Mesothelial cell of epicardium (in vitro differentiated cells): ENCODE measurements at regions not wholly inside any gene's neighbourhood (a gene's known extent, or its start where the extent isn't known, plus 50 kb on each side); places are given as distances from the start of the nearest gene placed in this dataset.

Experiments used
- DNase-seq, 2 experiments: peaks; one replicate each; pipeline ENCODE4 v3.0.0; 2021; ENCODE audit warnings: low spot score in 2 of 2; ENCODE audit not compliant: unreplicated experiment in 2 of 2
- H3K27ac Mint-ChIP-seq: 2 replicates; pipeline ENCODE4 v1.8.0; 2021; ENCODE audit warnings: mixed read lengths
- H3K27me3 Mint-ChIP-seq: 2 replicates; pipeline ENCODE4 v1.8.0; 2021; ENCODE audit warnings: low read depth, mixed read lengths
- H3K36me3 Mint-ChIP-seq: 2 replicates; pipeline ENCODE4 v1.8.0; 2021; ENCODE audit warnings: mixed read lengths
- H3K4me1 Mint-ChIP-seq: 2 replicates; pipeline ENCODE4 v1.8.0; 2021; ENCODE audit warnings: mixed read lengths
- H3K4me3 Mint-ChIP-seq: 2 replicates; pipeline ENCODE4 v1.8.0; 2021; ENCODE audit warnings: mild to moderate bottlenecking, moderate library complexity, mixed read lengths
- H3K9me3 Mint-ChIP-seq: 2 replicates; pipeline ENCODE4 v1.8.0; 2021; ENCODE audit warnings: mixed read lengths
- TF ChIP-seq, protein P1 (sequence below): fragments of 200-600 bp; sonication (generic); IDR thresholded peaks from one replicate; pipeline ENCODE4 v1.5.0; 2021; ENCODE audit warnings: antibody characterized with exemption; ENCODE audit not compliant: unreplicated experiment

DNA sequence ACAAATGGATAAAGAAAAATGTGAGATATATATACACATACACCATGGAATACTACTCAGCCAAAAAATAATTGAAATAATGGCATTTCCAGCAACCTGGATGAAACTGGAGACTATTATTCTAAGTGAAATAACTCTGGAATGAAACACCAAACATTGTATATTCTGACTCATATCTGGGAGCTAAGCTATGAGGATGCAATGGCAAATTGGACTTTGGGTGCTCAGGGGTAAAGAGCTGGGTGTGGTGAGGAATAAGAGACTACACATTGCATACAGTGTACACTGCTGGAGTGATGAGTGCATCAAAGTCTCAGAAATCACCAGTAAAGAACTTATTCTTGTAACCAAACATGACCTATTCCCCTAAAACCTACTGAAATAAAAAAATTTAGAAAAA, 636.0 kb upstream of the LRATD1 start:
- Mint-ChIP-seq H3K4me3 (no peak overlapping the region), H3K9me3 (peaks cover 47% of the 10 kb centered on the region), H3K27me3 (no peaks in the 10 kb centered on the region), H3K4me1 (no peaks in the 10 kb centered on the region), H3K27ac (no peak overlapping the region), H3K36me3 (no peaks in the 10 kb centered on the region)
- TF ChIP-seq, protein P1, sequence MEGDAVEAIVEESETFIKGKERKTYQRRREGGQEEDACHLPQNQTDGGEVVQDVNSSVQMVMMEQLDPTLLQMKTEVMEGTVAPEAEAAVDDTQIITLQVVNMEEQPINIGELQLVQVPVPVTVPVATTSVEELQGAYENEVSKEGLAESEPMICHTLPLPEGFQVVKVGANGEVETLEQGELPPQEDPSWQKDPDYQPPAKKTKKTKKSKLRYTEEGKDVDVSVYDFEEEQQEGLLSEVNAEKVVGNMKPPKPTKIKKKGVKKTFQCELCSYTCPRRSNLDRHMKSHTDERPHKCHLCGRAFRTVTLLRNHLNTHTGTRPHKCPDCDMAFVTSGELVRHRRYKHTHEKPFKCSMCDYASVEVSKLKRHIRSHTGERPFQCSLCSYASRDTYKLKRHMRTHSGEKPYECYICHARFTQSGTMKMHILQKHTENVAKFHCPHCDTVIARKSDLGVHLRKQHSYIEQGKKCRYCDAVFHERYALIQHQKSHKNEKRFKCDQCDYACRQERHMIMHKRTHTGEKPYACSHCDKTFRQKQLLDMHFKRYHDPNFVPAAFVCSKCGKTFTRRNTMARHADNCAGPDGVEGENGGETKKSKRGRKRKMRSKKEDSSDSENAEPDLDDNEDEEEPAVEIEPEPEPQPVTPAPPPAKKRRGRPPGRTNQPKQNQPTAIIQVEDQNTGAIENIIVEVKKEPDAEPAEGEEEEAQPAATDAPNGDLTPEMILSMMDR = no peak
- no peak for DNase-seq

DNA sequence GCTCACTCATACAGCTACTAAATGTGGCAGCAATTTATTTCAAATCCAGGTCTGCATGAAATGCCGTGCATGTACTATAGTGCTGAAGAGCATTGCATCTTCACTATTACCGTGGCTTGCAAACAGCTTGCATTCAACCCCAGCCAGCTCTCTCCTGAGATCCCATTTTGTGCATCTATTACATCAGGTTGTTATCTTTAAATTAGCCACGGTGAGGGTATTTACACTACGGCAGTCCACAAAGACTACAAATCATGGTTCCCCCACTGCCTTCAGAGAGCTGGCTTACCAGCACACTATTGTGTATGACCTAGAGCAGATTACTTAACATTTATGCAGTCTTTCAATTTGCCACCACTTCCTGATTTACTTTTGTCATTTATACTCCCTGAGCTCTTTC, 621.3 kb upstream of the LRATD1 start:
- H3K27ac Mint-ChIP-seq = no peak overlapping the region
- no peak overlapping the region for H3K4me3 Mint-ChIP-seq
- DNase-seq = no peak
- TF ChIP-seq, protein P1 = no peak
- H3K4me1 Mint-ChIP-seq = no peaks in the 10 kb centered on the region
- H3K36me3 Mint-ChIP-seq = no peaks in the 10 kb centered on the region
- no peaks in the 10 kb centered on the region for H3K27me3 Mint-ChIP-seq
- H3K9me3 Mint-ChIP-seq = peaks cover 34% of the 10 kb centered on the region

DNA sequence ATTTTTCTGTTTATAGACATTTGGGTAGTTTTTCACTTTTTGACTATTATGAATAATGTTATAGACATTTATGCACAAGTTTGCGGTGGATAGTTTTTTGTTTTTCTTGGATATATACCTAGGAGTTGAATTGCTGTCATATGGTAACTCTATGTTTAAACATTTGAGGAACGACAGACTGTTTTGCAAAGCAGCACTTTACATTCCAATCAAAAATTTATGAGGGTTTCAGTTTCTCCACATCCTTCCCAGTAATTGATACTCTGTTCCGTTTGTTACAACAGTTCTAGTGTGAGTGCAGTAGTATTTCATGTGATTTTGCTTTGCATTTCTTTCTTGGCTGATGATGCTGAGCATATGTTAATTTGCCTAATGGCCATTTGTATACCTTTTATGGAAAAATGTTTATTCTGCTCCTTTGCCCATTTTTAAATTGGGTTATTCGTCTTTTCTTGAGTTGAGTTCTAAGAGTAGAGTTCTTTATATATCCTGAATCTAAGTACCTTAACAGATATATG, 617.3 kb upstream of the LRATD1 start:
- Mint-ChIP-seq H3K9me3 (peaks cover 16% of the 10 kb centered on the region), H3K36me3 (no peaks in the 10 kb centered on the region), H3K4me3 (no peak overlapping the region), H3K27ac (no peak overlapping the region), H3K27me3 (no peaks in the 10 kb centered on the region), H3K4me1 (no peaks in the 10 kb centered on the region)
- DNase-seq = no peak
- TF ChIP-seq, protein P1 = no peak

DNA sequence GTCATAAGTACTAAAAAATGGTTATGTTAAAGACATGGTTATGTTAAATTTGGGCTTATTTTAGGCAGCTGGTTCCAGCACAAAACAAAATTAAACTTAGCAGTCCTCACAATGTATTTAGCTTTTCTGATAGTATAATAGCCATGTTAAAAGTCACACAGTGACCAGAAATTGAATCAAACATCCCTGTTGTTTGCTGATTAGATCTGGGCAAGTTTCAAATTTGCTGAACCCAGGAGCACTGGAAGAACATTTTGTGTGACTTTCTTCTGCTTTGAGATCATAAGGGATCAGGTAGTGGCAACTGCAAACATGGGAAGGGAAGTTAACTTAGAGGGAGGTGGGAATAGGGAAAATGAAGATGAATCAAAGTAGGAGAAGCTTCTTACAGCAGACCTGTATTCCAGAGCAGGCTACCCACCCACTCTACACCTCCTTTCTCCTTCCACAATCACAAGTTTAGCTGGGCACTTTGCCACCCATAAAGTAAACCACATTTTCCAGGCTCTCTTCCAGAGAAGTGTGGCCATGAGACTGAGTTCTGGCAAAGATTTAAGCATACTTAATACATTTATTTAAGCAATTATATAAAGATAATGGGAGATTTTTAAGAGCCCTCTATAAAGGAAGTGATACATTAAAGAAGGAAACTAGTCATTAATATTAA, 616.1 kb upstream of the LRATD1 start:
- DNase-seq = no peak
- H3K36me3 Mint-ChIP-seq = no peaks in the 10 kb centered on the region
- H3K27ac Mint-ChIP-seq = no peak overlapping the region
- H3K4me1 Mint-ChIP-seq = no peaks in the 10 kb centered on the region
- H3K9me3 Mint-ChIP-seq = peaks cover 3% of the 10 kb centered on the region
- H3K4me3 Mint-ChIP-seq = no peak overlapping the region
- H3K27me3 Mint-ChIP-seq = no peaks in the 10 kb centered on the region
- TF ChIP-seq, protein P1 = no peak

DNA sequence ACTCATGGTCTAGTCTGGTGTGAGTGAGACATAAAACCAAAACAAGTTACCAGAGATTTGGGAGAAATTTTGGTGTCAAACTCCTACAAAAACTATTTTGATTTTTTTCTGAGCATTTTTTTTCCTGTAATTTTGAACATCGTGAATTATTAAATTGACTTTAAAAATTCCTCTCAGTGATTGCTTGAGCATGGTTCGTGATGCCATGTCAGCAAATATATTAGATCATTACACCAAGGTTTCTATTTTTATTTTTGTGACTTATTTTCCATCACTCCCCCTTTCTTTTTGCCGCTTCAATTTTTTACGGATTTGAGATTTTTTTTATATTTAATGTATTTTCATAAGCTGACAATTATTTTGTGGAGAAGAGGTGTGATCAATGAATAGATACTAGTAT, 613.9 kb upstream of the LRATD1 start:
- H3K27me3 Mint-ChIP-seq = no peaks in the 10 kb centered on the region
- H3K9me3 Mint-ChIP-seq = no peaks in the 10 kb centered on the region
- H3K4me1 Mint-ChIP-seq = no peaks in the 10 kb centered on the region
- DNase-seq = no peak
- TF ChIP-seq, protein P1 = no peak
- H3K4me3 Mint-ChIP-seq = no peak overlapping the region
- no peak overlapping the region for H3K27ac Mint-ChIP-seq
- no peaks in the 10 kb centered on the region for H3K36me3 Mint-ChIP-seq
